ENCODE measurements at regions not wholly inside any gene's neighbourhood (a gene's known extent, or its start where the extent isn't known, plus 50 kb on each side); places are given as distances from the start of the nearest gene placed in this dataset.

GRCh38 chr3:73710340-73710739 lies 85.6 kb upstream of the PDZRN3 start:
- Histone ChIP-seq H3K27ac (no peak overlapping the region), H3K9me3 (no peaks in the 10 kb centered on the region), H3K4me2 (no peak overlapping the region), H3K4me1 (no peaks in the 10 kb centered on the region), H3K4me3 (no peak overlapping the region)
- no peak for TF ChIP-seq POLR2A (IDR thresholded peaks at IDR 0.05; ENCODE audit: low read length)
- no peak for TF ChIP-seq CEBPB (IDR thresholded peaks at IDR 0.05)
- no peak for TF ChIP-seq ZNF302 (CRISPR knock-in tag; IDR thresholded peaks at IDR 0.05)
- no peak for TF ChIP-seq E2F6 (IDR thresholded peaks at IDR 0.05; ENCODE audit: borderline replicate concordance, low read depth)
- no peak for TF ChIP-seq POLR2AphosphoS2 (conservative IDR thresholded peaks at IDR 0.05; ENCODE audit: low read length)
- TF ChIP-seq ATOH8 (CRISPR knock-in tag; IDR thresholded peaks at IDR 0.05; ENCODE audit: low read depth) = no peak
- TF ChIP-seq HEYL (CRISPR knock-in tag; IDR thresholded peaks at IDR 0.05) = no peak
- TF ChIP-seq HES2 (IDR thresholded peaks at IDR 0.05) = no peak
- no peak for TF ChIP-seq REST (IDR thresholded peaks at IDR 0.05)
- TF ChIP-seq CHD4 (IDR thresholded peaks at IDR 0.05; ENCODE audit: borderline replicate concordance) = no peak
- TF ChIP-seq BHLHE40 (IDR thresholded peaks at IDR 0.05; ENCODE audit: low read depth, low read length) = no peak
- no peak for TF ChIP-seq HOXB5 (CRISPR knock-in tag; IDR thresholded peaks at IDR 0.05)
- TF ChIP-seq ELK1 (IDR thresholded peaks at IDR 0.05; ENCODE audit: low read depth, low read length) = no peak
- no peak for TF ChIP-seq NPAS2 (CRISPR knock-in tag; IDR thresholded peaks at IDR 0.05; ENCODE audit: borderline replicate concordance)
- ATAC-seq (no peak), DNase-seq (ENCODE audit: low read depth in 1 of 2, low spot score in 1 of 2) (no peak), FAIRE-seq (no peak)
- ChIA-PET POLR2A (no interaction called here), CTCF (no interaction called here)
- WGBS (ENCODE audit: missing lambda C conversion rate) = 0% methylated on average over 1 of the region's 1 CpG

- no peak for FAIRE-seq
- no peak overlapping the region for H3K4me2 ChIP-seq
- H3K4me1 ChIP-seq = no peaks in the 10 kb centered on the region
- ChIA-PET POLR2A (no interaction called here), CTCF (interaction anchor here (0.6 kb wide), 1 partner anchor 202 kb away, joined by 3 read pairs; no protein-coding TSS in a partner anchor)
- WGBS (ENCODE audit: missing lambda C conversion rate) = 19% methylated on average over 1 of the region's 1 CpG
- no peak for DNase-seq (ENCODE audit: low read depth in 1 of 2, low spot score in 1 of 2)
- TF ChIP-seq ESRRA (IDR thresholded peaks at IDR 0.05; ENCODE audit: borderline replicate concordance, low read length) (no peak), SREBF2 (IDR thresholded peaks at IDR 0.05) (no peak), NFE2L2 (conservative IDR thresholded peaks at IDR 0.05; ENCODE audit: low read length) (peak; percentile 54), RAD21 (conservative IDR thresholded peaks at IDR 0.05 in 1 of 2, IDR thresholded peaks at IDR 0.05 in 1 of 2) (no peak), KDM1A (IDR thresholded peaks at IDR 0.05; ENCODE audit: low read depth) (no peak), MAZ (IDR thresholded peaks at IDR 0.05; ENCODE audit: borderline replicate concordance, low read depth, low read length) (no peak), ZFP36 (IDR thresholded peaks at IDR 0.05; ENCODE audit: borderline replicate concordance, partially characterized antibody) (no peak), GATA3 (IDR thresholded peaks at IDR 0.05; ENCODE audit: borderline replicate concordance) (no peak), HOXB13 (CRISPR knock-in tag; IDR thresholded peaks at IDR 0.05; ENCODE audit: low read depth) (no peak), EP300 (IDR thresholded peaks at IDR 0.05) (no peak), ATOH8 (CRISPR knock-in tag; IDR thresholded peaks at IDR 0.05; ENCODE audit: low read depth) (no peak), MAFK (IDR thresholded peaks at IDR 0.05; ENCODE audit: partially characterized antibody) (peak; percentile 62)
- no peak for ATAC-seq
- no peak overlapping the region for H3K4me3 ChIP-seq
- no peak overlapping the region for H3K27ac ChIP-seq
- no peaks in the 10 kb centered on the region for H3K9me3 ChIP-seq
These were observed 85.0 kb upstream of the PDZRN3 start for GRCh38 chr3:73709712-73710111.
